ENCODE measurements at regions not wholly inside any gene's neighbourhood (a gene's known extent, or its start where the extent isn't known, plus 50 kb on each side); places are given as distances from the start of the nearest gene placed in this dataset.

GRCh38 chr2:67829470-67829869, 233.3 kb downstream of the C1D start:
- in situ Hi-C loops (cut with MboI; ENCODE audit: low pct_ligation_motif_present in 1 of 4, low pct_unique_long_range_greater_than_20kb in 1 of 4, low sequenced_read_pairs in 3 of 4) (loop anchor here in 3 of 4 donors (25.0 kb wide), 2 partner anchors 342 to 1392 kb away; partner anchors contain the start of gene MEIS1 (in 2 of the 3)), intact Hi-C loops (cut with DNase I; ENCODE audit: low total_unique reads) (no loop called here)
- Histone ChIP-seq H3K4me1 (no peaks in the 10 kb centered on the region), H3K4me3 (no peak overlapping the region), H3K27ac (no peak overlapping the region), H3K36me3 (no peaks in the 10 kb centered on the region), H3K9me3 (no peaks in the 10 kb centered on the region), H3K27me3 (no peaks in the 10 kb centered on the region)
- TF ChIP-seq, protein P1, sequence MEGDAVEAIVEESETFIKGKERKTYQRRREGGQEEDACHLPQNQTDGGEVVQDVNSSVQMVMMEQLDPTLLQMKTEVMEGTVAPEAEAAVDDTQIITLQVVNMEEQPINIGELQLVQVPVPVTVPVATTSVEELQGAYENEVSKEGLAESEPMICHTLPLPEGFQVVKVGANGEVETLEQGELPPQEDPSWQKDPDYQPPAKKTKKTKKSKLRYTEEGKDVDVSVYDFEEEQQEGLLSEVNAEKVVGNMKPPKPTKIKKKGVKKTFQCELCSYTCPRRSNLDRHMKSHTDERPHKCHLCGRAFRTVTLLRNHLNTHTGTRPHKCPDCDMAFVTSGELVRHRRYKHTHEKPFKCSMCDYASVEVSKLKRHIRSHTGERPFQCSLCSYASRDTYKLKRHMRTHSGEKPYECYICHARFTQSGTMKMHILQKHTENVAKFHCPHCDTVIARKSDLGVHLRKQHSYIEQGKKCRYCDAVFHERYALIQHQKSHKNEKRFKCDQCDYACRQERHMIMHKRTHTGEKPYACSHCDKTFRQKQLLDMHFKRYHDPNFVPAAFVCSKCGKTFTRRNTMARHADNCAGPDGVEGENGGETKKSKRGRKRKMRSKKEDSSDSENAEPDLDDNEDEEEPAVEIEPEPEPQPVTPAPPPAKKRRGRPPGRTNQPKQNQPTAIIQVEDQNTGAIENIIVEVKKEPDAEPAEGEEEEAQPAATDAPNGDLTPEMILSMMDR (IDR thresholded peaks at IDR 0.05) = no peak
- no peak for TF ChIP-seq POLR2A (IDR thresholded peaks at IDR 0.05)
- no peak for TF ChIP-seq EP300 (IDR thresholded peaks at IDR 0.05; ENCODE audit: low read depth)
- no peak for TF ChIP-seq POLR2AphosphoS5 (IDR thresholded peaks at IDR 0.05)
- no peak for DNase-seq
- WGBS, 2 donors (ENCODE audit: low coverage in 1 of 2) = 83 to 86% methylated on average over 2 of the region's 2 CpGs

DNA sequence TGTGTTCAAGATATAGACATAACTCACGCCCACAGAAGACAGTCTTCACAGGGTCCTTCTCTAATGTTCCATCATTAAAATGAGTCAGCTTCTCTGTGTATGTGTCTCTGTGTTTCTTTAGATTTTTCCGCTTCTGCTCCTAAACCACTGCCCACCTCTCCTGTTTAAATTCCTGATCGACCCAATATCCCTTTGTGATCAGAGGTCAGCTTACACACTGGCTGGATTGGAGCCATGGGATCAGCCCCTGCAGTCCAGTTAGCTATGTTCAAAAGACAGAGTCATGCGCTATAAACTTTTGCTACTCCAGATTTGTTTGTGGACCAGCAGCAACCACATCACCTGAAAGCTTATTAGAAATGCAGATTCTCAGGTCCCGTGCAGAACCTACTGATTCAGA, 229.2 kb downstream of the C1D start:
- no peak for TF ChIP-seq POLR2AphosphoS5 (IDR thresholded peaks at IDR 0.05)
- no peak for TF ChIP-seq POLR2A (IDR thresholded peaks at IDR 0.05)
- TF ChIP-seq, protein P1 (IDR thresholded peaks at IDR 0.05) = no peak
- no peak for TF ChIP-seq EP300 (IDR thresholded peaks at IDR 0.05; ENCODE audit: low read depth)
- 82 to 94% methylated on average over 2 to 5 of the region's 5 CpGs for WGBS, 2 donors (ENCODE audit: low coverage in 1 of 2)

GRCh38 chr2:67834482-67834881, 228.3 kb downstream of the C1D start:
- H3K27me3 ChIP-seq = no peaks in the 10 kb centered on the region
- intact Hi-C loops (cut with DNase I; ENCODE audit: low total_unique reads) (no loop called here), in situ Hi-C loops (cut with MboI; ENCODE audit: low pct_ligation_motif_present in 1 of 4, low pct_unique_long_range_greater_than_20kb in 1 of 4, low sequenced_read_pairs in 3 of 4) (loop anchor here in 3 of 4 donors (25.0 kb wide), 2 partner anchors 347 to 1397 kb away; partner anchors contain the start of gene MEIS1 (in 2 of the 3))
- H3K9me3 ChIP-seq = no peaks in the 10 kb centered on the region
- 91 to 92% methylated on average over 5 to 7 of the region's 7 CpGs for whole genome bisulfite sequencing, 2 donors (ENCODE audit: low coverage in 1 of 2)
- H3K27ac ChIP-seq = no peak overlapping the region
- no peaks in the 10 kb centered on the region for H3K4me1 ChIP-seq
- no peak overlapping the region for H3K4me3 ChIP-seq
- no peaks in the 10 kb centered on the region for H3K36me3 ChIP-seq
- DNase-seq = no peak
- TF ChIP-seq POLR2AphosphoS5 (IDR thresholded peaks at IDR 0.05) (no peak), EP300 (IDR thresholded peaks at IDR 0.05; ENCODE audit: low read depth) (no peak), POLR2A (IDR thresholded peaks at IDR 0.05) (no peak)
- TF ChIP-seq, protein P1 (IDR thresholded peaks at IDR 0.05) = no peak

More for the DNA sequence above, 229.2 kb downstream of the C1D start:
- H3K9me3 ChIP-seq = no peaks in the 10 kb centered on the region
- no peak overlapping the region for H3K27ac ChIP-seq
- H3K4me3 ChIP-seq = no peak overlapping the region
- H3K27me3 ChIP-seq = no peaks in the 10 kb centered on the region
- in situ Hi-C loops (cut with MboI; ENCODE audit: low pct_ligation_motif_present in 1 of 4, low pct_unique_long_range_greater_than_20kb in 1 of 4, low sequenced_read_pairs in 3 of 4) (loop anchor here in 3 of 4 donors (25.0 kb wide), 2 partner anchors 346 to 1396 kb away; partner anchors contain the start of gene MEIS1 (in 2 of the 3)), intact Hi-C loops (cut with DNase I; ENCODE audit: low total_unique reads) (no loop called here)
- DNase-seq = no peak
- H3K4me1 ChIP-seq = no peaks in the 10 kb centered on the region
- H3K36me3 ChIP-seq = no peaks in the 10 kb centered on the region

GRCh38 chr2:67835266-67835665, 227.5 kb downstream of the C1D start:
- intact Hi-C loops (cut with DNase I; ENCODE audit: low total_unique reads) = no loop called here
- H3K4me3 ChIP-seq = no peak overlapping the region
- DNase-seq = no peak
- TF ChIP-seq POLR2A (IDR thresholded peaks at IDR 0.05) = no peak
- TF ChIP-seq POLR2AphosphoS5 (IDR thresholded peaks at IDR 0.05) = no peak
- no peak for TF ChIP-seq EP300 (IDR thresholded peaks at IDR 0.05; ENCODE audit: low read depth)
- TF ChIP-seq, protein P1 (IDR thresholded peaks at IDR 0.05) = no peak
- H3K9me3 ChIP-seq = no peaks in the 10 kb centered on the region
- 81% methylated on average over 3 of the region's 3 CpGs; no CpG with 5 or more reads in 1 of the 2 donors for WGBS, 2 donors (ENCODE audit: low coverage in 1 of 2)
- no peak overlapping the region for H3K27ac ChIP-seq
- H3K27me3 ChIP-seq = no peaks in the 10 kb centered on the region
- no peaks in the 10 kb centered on the region for H3K4me1 ChIP-seq
- in situ Hi-C loops (cut with MboI; ENCODE audit: low pct_ligation_motif_present in 1 of 4, low pct_unique_long_range_greater_than_20kb in 1 of 4, low sequenced_read_pairs in 3 of 4) = loop anchor here in 3 of 4 donors (25.0 kb wide), 2 partner anchors 348 to 1398 kb away; partner anchors contain the start of gene MEIS1 (in 2 of the 3)
- no peaks in the 10 kb centered on the region for H3K36me3 ChIP-seq

Data from transverse colon (tissue), 4 donors.